ENCODE measurements at regions not wholly inside any gene's neighbourhood (a gene's known extent, or its start where the extent isn't known, plus 50 kb on each side); places are given as distances from the start of the nearest gene placed in this dataset.
"Not testable (repeated sequence)": the region's sequence is repeated elsewhere in the genome, so short reads cannot be mapped to it uniquely, and the experiment has no call there.

- DNase-seq: not testable (repeated sequence)
Observed at GRCh38 chr12:9543341-9543740, 64.4 kb downstream of the KLRB1 start.

GRCh38 chr12:9542827-9543226, 64.9 kb downstream of the KLRB1 start:
- not testable (repeated sequence) for DNase-seq

GRCh38 chr12:9515925-9516324, 91.8 kb downstream of the KLRB1 start:
- DNase-seq: not testable (repeated sequence)

GRCh38 chr12:9512695-9513094, 95.0 kb downstream of the KLRB1 start:
- not testable (repeated sequence) for DNase-seq

GRCh38 chr12:9510392-9511011, 97.2 kb downstream of the KLRB1 start:
- not testable (repeated sequence) for DNase-seq

- peak; percentile 9 for DNase-seq
Observed at GRCh38 chr12:9509464-9510161, 98.1 kb downstream of the KLRB1 start.

GRCh38 chr12:9506746-9507145, 101.0 kb downstream of the KLRB1 start:
- no peak for DNase-seq

- not testable (repeated sequence) for DNase-seq
Observed at GRCh38 chr12:9503384-9503783, 104.3 kb downstream of the KLRB1 start.

GRCh38 chr12:9502845-9503244, 104.9 kb downstream of the KLRB1 start:
- not testable (repeated sequence) for DNase-seq

GRCh38 chr12:9493325-9493724, 114.4 kb downstream of the KLRB1 start:
- not testable (repeated sequence) for DNase-seq

- not testable (repeated sequence) for DNase-seq
Observed at GRCh38 chr12:9481289-9481688, 126.4 kb downstream of the KLRB1 start.

GRCh38 chr12:9474197-9474596, 133.5 kb downstream of the KLRB1 start:
- DNase-seq: not testable (repeated sequence)

GRCh38 chr12:9473638-9474037, 134.1 kb downstream of the KLRB1 start:
- not testable (repeated sequence) for DNase-seq

GRCh38 chr12:9471501-9471900, 136.2 kb downstream of the KLRB1 start:
- not testable (repeated sequence) for DNase-seq

GRCh38 chr12:9470367-9470766, 137.3 kb downstream of the KLRB1 start:
- DNase-seq: not testable (repeated sequence)

- DNase-seq: not testable (repeated sequence)
Observed at GRCh38 chr12:9469956-9470355, 137.8 kb downstream of the KLRB1 start.

- not testable (repeated sequence) for DNase-seq
Observed at GRCh38 chr12:9469463-9469862, 138.3 kb downstream of the KLRB1 start.

GRCh38 chr12:9468998-9469397, 138.7 kb downstream of the KLRB1 start:
- DNase-seq: peak; percentile 76

- DNase-seq: not testable (repeated sequence)
Observed at GRCh38 chr12:9468144-9468543, 139.6 kb downstream of the KLRB1 start.

- DNase-seq: no peak
Observed at GRCh38 chr12:9464408-9464807, 143.3 kb downstream of the KLRB1 start.

- peak; percentile 61 for DNase-seq
Observed at GRCh38 chr12:9455516-9455915, 152.2 kb downstream of the KLRB1 start.

- DNase-seq: peak; percentile 75
Observed at GRCh38 chr12:9454021-9454420, 153.7 kb downstream of the KLRB1 start.

GRCh38 chr12:9450127-9450567, 157.6 kb downstream of the KLRB1 start:
- peak; percentile 1 for DNase-seq

GRCh38 chr12:9449657-9450126, 158.0 kb downstream of the KLRB1 start:
- DNase-seq: peak; percentile 9
